Activated T-helper 2 cell treated with anti-CD3 and anti-CD28 coated beads, Interferon-gamma antibody, Interleukin-2, Interleukin-4, amounts not matched to agents 10 μg/mL and 5 μg/mL and 100 μg/mL, durations not matched to agents 14 hours and 24 hours and 36 hours (primary cell): ENCODE measurements at regions not wholly inside any gene's neighbourhood (a gene's known extent, or its start where the extent isn't known, plus 50 kb on each side); places are given as distances from the start of the nearest gene placed in this dataset.

ENCODE experiments used
- DNase-seq: peaks from one replicate; pipeline ENCODE4 v3.0.0; 2021; ENCODE audit warnings: low spot score
- H3K27ac Mint-ChIP-seq: one replicate; pipeline ENCODE4 v1.8.0; 2021; ENCODE audit warnings: mixed read lengths
- H3K27me3 Mint-ChIP-seq: one replicate; pipeline ENCODE4 v1.8.0; 2021; ENCODE audit warnings: low read depth, mixed read lengths
- H3K36me3 Mint-ChIP-seq: one replicate; pipeline ENCODE4 v1.8.0; 2021; ENCODE audit warnings: low read depth, mixed read lengths
- H3K4me1 Mint-ChIP-seq: one replicate; pipeline ENCODE4 v1.8.0; 2021; ENCODE audit warnings: low read depth, mixed read lengths
- H3K4me3 Mint-ChIP-seq: one replicate; pipeline ENCODE4 v1.8.0; 2021; ENCODE audit warnings: low read depth, mild to moderate bottlenecking, moderate library complexity, mixed read lengths
- H3K9me3 Mint-ChIP-seq: one replicate; pipeline ENCODE4 v1.8.0; 2021; ENCODE audit warnings: mixed read lengths
- intact Hi-C: fragments of 100-400 bp; cut with micrococcal nuclease; formaldehyde crosslinking; loops from one replicate; pipeline ENCODE4 v1.15.1; 2023

DNA sequence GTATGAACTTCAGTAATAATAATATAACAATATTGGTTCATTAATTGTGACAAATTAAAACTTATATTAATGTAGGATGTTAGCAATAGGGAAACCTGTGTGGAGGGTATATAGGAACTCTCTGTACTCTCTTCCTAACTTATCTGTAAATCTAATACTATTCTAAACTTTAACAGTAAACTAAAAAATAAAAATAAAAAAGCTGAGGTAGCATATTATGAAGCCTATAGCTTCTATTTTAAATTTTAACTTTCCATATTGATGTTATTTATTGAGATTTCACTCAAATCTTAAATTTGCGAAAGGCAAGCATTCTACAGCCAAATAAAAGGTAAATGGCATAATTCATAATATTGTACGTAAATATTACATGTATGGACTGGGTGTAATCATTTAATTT, 326.4 kb downstream of the MEI4 start:
- H3K27me3 Mint-ChIP-seq, result no peaks in the 10 kb centered on the region
- H3K36me3 Mint-ChIP-seq, result no peaks in the 10 kb centered on the region
- H3K27ac Mint-ChIP-seq, result no peak overlapping the region
- H3K9me3 Mint-ChIP-seq, result peaks cover 12% of the 10 kb centered on the region
- intact Hi-C loops, result no loop called here
- no peak overlapping the region for H3K4me3 Mint-ChIP-seq
- no peak for DNase-seq
- H3K4me1 Mint-ChIP-seq, result no peaks in the 10 kb centered on the region

DNA sequence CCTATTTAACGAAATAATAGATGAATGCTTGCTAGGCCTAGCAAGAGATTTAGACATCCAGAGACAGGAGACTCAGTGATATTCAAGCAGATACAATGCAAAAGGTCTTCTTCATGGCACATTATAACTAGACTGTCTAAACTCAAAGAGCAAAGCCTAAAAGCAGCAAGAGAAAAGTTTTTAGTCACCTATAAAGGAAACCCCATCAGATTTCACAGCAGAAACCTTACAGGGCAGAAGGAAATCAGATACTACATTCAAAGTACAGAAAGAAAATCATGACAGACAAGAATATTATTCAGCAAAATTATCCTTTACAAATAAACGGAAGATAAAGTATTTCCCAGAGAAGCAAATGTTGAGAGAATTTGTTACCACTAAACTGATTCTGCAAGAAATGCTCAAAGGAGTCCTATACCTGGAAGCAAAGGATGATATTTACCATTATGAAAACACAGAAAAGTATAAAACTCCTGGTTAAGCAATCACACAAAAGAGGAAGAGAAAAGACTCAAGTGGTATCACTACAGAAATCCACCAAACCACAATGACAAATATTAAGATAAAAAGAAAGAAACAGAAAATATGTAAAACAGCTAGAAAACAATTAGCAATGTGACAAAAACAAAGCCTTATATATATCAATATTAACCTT, 333.7 kb downstream of the MEI4 start:
- Mint-ChIP-seq H3K36me3 (no peaks in the 10 kb centered on the region), H3K4me1 (no peaks in the 10 kb centered on the region), H3K27me3 (no peaks in the 10 kb centered on the region), H3K27ac (no peak overlapping the region), H3K4me3 (no peak overlapping the region), H3K9me3 (peaks cover 39% of the 10 kb centered on the region)
- intact Hi-C loops, result no loop called here
- no peak for DNase-seq

DNA sequence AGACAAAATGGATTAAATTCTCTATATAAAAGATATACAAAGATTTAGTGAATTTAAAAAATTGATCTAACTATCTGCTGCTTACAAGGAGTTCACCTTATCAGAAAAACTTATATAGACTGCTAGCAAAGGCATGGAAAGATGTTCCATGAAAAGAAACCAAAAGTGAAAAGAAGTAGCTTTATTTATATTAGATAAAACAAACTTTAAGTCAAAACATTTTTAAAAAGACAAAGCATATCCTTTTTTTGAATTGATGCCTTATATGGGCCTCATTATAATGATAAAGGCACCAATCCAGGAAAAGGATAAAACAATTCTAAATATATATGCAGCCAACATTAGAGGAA, 334.2 kb downstream of the MEI4 start:
- intact Hi-C loops, result no loop called here
- Mint-ChIP-seq H3K9me3 (peaks cover 36% of the 10 kb centered on the region), H3K4me1 (no peaks in the 10 kb centered on the region), H3K36me3 (no peaks in the 10 kb centered on the region), H3K27me3 (no peaks in the 10 kb centered on the region), H3K4me3 (no peak overlapping the region), H3K27ac (no peak overlapping the region)
- no peak for DNase-seq

DNA sequence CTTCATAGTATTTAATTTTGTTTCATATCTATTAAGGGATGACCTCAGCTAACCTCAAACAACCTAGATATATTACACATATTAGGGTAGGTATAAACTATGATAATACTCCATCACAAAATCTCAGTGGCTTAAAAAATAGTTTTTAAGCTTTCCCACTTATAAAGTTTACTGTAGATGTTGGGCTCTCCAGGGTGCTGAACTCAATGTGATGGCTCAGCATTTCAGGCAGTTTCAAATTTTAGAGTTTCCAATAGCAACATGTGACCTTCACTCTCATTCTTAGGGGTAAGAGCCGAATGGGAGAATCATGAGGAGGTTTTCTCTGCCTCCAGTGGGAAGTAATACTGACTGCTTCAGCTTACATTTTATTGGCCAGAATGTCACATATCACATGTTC, 357.3 kb downstream of the MEI4 start:
- DNase-seq, result no peak
- Mint-ChIP-seq H3K27ac (no peak overlapping the region), H3K36me3 (no peaks in the 10 kb centered on the region), H3K4me1 (no peaks in the 10 kb centered on the region), H3K4me3 (no peak overlapping the region), H3K27me3 (no peaks in the 10 kb centered on the region), H3K9me3 (no peaks in the 10 kb centered on the region)
- intact Hi-C loops, result no loop called here

DNA sequence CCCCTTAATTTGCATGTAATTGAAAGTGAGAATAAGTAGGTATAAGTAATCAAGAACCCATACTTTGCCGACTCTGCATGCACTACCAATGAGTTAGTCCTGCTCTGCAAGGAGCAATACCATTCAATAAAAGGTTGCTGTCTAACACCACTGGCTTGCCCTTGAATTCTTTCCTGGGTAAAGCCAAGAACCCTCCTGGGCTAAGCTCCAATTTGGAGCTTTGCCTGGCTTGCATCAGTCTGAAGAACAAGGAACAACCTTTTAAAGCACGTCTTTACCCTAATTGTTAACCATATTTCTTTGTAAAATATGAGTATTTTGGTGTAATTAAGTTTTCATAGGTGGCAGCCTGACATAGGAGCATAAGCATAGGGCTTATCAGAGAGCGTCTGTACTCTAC, 367.7 kb downstream of the MEI4 start:
- H3K9me3 Mint-ChIP-seq, result peaks cover 7% of the 10 kb centered on the region
- H3K4me3 Mint-ChIP-seq, result no peak overlapping the region
- intact Hi-C loops, result no loop called here
- H3K27me3 Mint-ChIP-seq, result no peaks in the 10 kb centered on the region
- no peak overlapping the region for H3K27ac Mint-ChIP-seq
- H3K36me3 Mint-ChIP-seq, result no peaks in the 10 kb centered on the region
- H3K4me1 Mint-ChIP-seq, result no peaks in the 10 kb centered on the region
- DNase-seq, result no peak

DNA sequence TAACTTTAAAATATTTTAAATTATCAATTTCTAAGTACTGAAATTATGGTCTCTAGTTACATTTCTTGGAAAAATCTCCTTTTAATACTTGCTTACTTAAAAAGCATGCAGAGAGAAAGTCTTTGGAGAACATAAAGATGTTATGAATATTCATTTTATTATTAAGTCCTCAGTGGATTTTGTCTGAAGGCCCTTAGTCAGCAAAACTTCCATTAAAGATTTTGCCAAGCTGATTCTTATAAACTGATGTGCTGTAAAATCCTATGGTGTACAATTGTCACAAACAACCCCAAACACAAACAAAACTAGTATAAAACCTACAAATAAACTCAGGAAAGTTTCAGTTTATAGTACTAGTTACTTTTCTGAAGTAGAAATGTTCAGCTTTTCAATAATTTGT, 372.7 kb downstream of the MEI4 start:
- H3K27ac Mint-ChIP-seq, result no peak overlapping the region
- H3K4me3 Mint-ChIP-seq, result no peak overlapping the region
- H3K27me3 Mint-ChIP-seq, result no peaks in the 10 kb centered on the region
- H3K36me3 Mint-ChIP-seq, result no peaks in the 10 kb centered on the region
- DNase-seq, result no peak
- intact Hi-C loops, result no loop called here
- no peaks in the 10 kb centered on the region for H3K4me1 Mint-ChIP-seq
- H3K9me3 Mint-ChIP-seq, result peaks cover 5% of the 10 kb centered on the region

GRCh38 chr6:78031228-78031627, 378.4 kb downstream of the MEI4 start:
- intact Hi-C loops, result no loop called here
- Mint-ChIP-seq H3K27ac (no peak overlapping the region), H3K9me3 (peaks cover 3% of the 10 kb centered on the region), H3K4me1 (no peaks in the 10 kb centered on the region), H3K36me3 (no peaks in the 10 kb centered on the region), H3K4me3 (no peak overlapping the region), H3K27me3 (no peaks in the 10 kb centered on the region)
- no peak for DNase-seq

GRCh38 chr6:78059171-78059570, 406.3 kb downstream of the MEI4 start:
- Mint-ChIP-seq H3K4me3 (no peak overlapping the region), H3K27ac (no peak overlapping the region), H3K4me1 (no peaks in the 10 kb centered on the region), H3K36me3 (no peaks in the 10 kb centered on the region), H3K9me3 (peaks cover 21% of the 10 kb centered on the region), H3K27me3 (no peaks in the 10 kb centered on the region)
- intact Hi-C loops, result no loop called here
- no peak for DNase-seq

DNA sequence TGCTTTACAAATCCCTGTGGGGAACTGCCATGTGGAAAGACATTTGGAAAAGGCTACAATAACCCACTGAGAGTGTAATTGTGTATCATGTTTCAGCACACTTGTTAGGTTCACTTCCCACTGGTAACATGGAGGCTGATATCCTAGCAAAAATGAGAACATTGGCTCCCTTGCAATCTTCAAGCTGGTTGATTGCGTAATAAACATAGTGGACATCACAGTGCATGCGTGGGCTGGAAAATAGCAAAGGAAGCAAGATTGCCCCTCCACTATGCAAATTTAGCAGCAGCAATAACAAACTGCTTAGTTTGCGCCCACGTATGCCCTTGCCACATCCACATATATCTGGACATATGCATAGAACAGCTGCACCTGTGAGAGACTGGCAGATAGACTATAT, 410.2 kb downstream of the MEI4 start:
- Mint-ChIP-seq H3K9me3 (peaks cover 10% of the 10 kb centered on the region), H3K36me3 (no peaks in the 10 kb centered on the region), H3K4me3 (no peak overlapping the region), H3K27me3 (no peaks in the 10 kb centered on the region), H3K27ac (no peak overlapping the region), H3K4me1 (no peaks in the 10 kb centered on the region)
- intact Hi-C loops, result no loop called here
- no peak for DNase-seq

DNA sequence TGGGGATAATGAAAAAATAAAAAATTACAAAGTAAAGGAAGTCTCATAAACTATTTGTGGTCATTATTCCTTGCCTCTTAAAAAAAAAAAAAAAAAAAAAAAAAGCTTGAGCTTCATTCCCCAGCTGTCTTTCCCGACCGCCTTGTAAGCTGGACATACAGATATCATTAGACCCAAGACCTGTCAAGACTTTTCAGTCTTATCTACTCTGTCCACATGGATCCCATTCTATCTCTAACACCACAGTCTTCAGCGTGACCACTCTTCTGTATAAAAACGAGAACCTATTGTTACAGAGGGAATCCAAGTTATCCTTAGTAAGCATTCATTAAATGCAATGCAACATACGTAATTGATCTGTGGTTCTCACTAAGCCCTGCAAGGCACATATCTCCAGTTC, 423.5 kb downstream of the MEI4 start:
- DNase-seq, result no peak
- intact Hi-C loops, result no loop called here
- Mint-ChIP-seq H3K36me3 (no peaks in the 10 kb centered on the region), H3K9me3 (no peaks in the 10 kb centered on the region), H3K4me3 (no peak overlapping the region), H3K27me3 (no peaks in the 10 kb centered on the region), H3K4me1 (no peaks in the 10 kb centered on the region), H3K27ac (no peak overlapping the region)

- Mint-ChIP-seq H3K27me3 (no peaks in the 10 kb centered on the region), H3K27ac (no peak overlapping the region)
Observed at GRCh38 chr6:78089531-78089930, 436.7 kb downstream of the MEI4 start.

GRCh38 chr6:78093906-78094305, 441.1 kb downstream of the MEI4 start:
- Mint-ChIP-seq H3K4me3 (no peak overlapping the region), H3K4me1 (no peaks in the 10 kb centered on the region), H3K36me3 (no peaks in the 10 kb centered on the region), H3K9me3 (peaks cover 2% of the 10 kb centered on the region), H3K27ac (no peak overlapping the region), H3K27me3 (no peaks in the 10 kb centered on the region)
- no peak for DNase-seq
- intact Hi-C loops, result no loop called here

More at GRCh38 chr6:78089531-78089930, 436.7 kb downstream of the MEI4 start:
- peaks cover 2% of the 10 kb centered on the region for H3K9me3 Mint-ChIP-seq
- no peak overlapping the region for H3K4me3 Mint-ChIP-seq
- DNase-seq, result no peak
- H3K4me1 Mint-ChIP-seq, result no peaks in the 10 kb centered on the region
- no peaks in the 10 kb centered on the region for H3K36me3 Mint-ChIP-seq
- intact Hi-C loops, result no loop called here

DNA sequence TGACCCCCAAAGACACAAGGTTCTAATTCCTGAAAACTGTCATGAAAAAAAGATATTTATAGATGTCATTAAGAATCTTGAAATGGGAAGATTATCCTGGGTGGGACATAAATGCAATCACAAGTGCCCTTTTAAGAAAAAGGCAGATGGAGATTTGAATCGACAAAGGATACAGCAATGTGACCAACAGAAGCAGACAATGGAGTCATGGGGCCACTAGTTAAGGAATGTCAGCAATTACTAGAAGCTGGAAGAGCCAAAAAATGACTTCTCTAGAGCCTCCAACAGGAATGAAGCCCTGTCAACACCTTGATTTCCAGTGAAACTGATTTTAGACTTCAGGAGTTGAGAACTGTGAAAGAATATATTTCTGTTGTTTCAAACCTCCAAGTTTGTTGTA, 448.5 kb downstream of the MEI4 start:
- no peaks in the 10 kb centered on the region for H3K4me1 Mint-ChIP-seq
- intact Hi-C loops, result no loop called here
- H3K36me3 Mint-ChIP-seq, result no peaks in the 10 kb centered on the region
- no peak for DNase-seq
- H3K9me3 Mint-ChIP-seq, result peaks cover 4% of the 10 kb centered on the region
- no peak overlapping the region for H3K27ac Mint-ChIP-seq
- no peak overlapping the region for H3K4me3 Mint-ChIP-seq
- H3K27me3 Mint-ChIP-seq, result no peaks in the 10 kb centered on the region

- no peak overlapping the region for H3K4me3 Mint-ChIP-seq
- intact Hi-C loops, result no loop called here
Observed at GRCh38 chr6:78110641-78111040, 457.8 kb downstream of the MEI4 start.

More at GRCh38 chr6:78110641-78111040, 457.8 kb downstream of the MEI4 start:
- no peak overlapping the region for H3K27ac Mint-ChIP-seq
- peaks cover 11% of the 10 kb centered on the region for H3K9me3 Mint-ChIP-seq
- no peaks in the 10 kb centered on the region for H3K4me1 Mint-ChIP-seq
- DNase-seq, result no peak
- no peaks in the 10 kb centered on the region for H3K36me3 Mint-ChIP-seq
- no peaks in the 10 kb centered on the region for H3K27me3 Mint-ChIP-seq
